HG02885 (cell line): ENCODE measurements at regions not wholly inside any gene's neighbourhood (a gene's known extent, or its start where the extent isn't known, plus 50 kb on each side); places are given as distances from the start of the nearest gene placed in this dataset.
"Not testable (repeated sequence)": the region's sequence is repeated elsewhere in the genome, so short reads cannot be mapped to it uniquely, and the experiment has no call there.

Experiments
- ATAC-seq: cut with Tn5 transposase; IDR thresholded peaks from one replicate; pipeline ENCODE4 v1.9.1; 2021; ENCODE audit warnings: mild to moderate bottlenecking; ENCODE audit not compliant: unreplicated experiment, poor library complexity

DNA sequence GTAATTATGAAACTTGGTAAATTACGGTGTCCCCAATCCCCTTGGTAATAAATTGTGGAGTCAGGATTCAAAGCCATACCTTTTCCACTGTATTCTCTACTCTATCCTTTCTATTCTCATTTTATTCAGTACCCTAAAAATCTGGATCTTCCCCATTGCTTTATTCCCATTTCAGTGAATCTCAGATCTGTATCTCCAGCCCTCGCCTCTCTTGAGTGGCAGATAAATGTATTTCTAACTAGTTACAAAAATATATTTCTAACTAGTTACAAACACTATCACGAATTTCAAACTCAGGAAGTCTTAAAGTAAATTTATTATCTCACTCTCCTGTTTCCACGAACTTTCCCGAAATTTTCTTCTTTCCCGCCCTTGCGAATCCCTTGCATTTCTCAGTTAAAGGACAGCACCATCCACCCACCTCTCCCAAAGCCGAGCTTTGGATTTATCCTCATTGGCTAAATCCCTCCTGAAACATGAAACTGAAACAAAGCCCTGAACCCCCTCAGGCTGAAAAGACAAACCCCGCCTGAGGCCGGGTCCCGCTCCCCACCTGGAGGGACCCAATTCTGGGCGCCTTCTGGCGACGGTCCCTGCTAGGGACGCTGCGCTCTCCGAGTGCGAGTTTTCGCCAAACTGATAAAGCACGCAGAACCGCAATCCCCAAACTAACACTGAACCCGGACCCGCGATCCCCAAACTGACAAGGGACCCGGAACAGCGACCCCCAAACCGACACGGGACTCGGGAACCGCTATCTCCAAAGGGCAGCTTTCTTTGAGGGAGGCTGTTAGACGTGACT, 164.3 kb upstream of the PABPC3 start:
- ATAC-seq, result no peak

DNA sequence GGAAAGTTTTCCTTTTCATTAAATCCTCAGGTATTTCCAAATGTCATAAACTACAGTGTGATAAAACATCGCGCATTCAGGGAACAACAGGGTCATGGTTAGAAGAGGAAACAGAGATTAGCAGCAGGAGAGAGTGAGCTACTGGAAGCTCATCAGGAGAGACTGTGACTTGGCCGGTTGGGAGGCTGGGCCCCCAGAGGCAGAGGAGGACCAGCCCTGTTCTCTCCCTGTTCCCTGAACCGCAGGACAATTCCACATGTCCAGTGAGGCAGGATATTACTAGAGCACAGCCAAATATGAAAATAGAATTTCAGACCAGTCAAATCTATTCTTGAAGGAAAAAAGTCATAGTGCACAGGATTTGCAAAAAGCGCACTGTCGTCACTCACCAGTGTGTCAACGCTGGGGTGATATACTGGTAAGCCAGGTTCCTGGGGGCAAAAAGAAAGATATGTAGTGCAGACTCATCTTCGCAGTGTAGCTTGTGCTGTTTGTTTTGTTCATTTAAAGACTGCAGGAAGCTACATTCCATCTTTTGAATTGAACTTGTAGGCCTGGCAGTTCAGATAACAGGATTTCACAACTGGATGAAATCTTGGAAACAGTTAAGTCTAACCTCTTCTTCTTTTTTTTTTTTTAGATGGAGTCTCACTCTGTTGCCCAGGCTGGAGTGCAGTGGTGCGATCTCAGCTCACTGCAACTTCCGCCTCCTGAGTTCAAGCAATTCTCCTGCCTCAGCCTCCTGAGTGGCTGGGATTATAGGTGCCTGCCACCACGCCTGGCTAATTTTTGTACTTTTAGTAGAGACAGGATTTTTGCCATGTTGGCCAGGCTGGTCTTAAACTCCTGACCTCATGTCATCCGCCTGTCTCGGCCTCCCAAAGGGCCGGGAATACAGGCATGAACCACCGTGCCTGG, 162.6 kb upstream of the PABPC3 start:
- not testable (repeated sequence) for ATAC-seq

DNA sequence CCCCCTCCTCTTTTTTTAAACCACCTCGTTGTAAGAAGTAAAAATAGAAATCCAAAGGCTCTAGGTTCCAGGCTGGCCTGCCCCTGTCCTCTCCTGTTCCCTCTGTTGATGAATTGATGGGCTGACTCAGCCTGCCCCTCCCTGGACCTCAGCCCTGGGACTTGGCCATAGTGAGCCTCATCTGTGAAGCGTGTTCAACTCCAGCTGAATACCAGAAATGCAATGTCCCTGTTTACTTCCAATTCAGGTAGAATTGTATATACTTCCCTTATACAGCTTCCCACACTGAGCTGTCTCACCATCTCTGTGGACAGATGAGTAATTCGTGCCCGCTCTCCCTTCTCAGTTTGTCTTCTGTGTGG, 161.9 kb upstream of the PABPC3 start:
- ATAC-seq, result not testable (repeated sequence)

DNA sequence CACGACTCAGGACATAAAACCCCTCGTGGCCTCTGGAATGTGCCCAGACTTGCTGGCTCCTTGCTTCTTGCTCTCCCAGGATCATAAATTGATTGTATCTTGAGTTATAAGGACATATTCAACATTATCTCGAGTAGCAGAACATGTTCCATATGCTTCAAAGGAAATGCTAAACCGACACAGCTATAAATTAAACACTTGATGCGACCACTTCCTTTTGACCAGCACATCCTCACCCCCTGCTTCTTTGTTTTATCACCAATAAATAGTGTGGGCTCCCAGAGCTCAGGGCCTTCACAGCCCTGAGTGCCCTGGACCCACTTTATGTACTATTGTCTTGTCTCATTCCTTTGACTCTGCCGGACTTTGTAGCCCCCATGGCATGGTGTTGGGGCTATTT, 157.0 kb upstream of the PABPC3 start:
- no peak for ATAC-seq

DNA sequence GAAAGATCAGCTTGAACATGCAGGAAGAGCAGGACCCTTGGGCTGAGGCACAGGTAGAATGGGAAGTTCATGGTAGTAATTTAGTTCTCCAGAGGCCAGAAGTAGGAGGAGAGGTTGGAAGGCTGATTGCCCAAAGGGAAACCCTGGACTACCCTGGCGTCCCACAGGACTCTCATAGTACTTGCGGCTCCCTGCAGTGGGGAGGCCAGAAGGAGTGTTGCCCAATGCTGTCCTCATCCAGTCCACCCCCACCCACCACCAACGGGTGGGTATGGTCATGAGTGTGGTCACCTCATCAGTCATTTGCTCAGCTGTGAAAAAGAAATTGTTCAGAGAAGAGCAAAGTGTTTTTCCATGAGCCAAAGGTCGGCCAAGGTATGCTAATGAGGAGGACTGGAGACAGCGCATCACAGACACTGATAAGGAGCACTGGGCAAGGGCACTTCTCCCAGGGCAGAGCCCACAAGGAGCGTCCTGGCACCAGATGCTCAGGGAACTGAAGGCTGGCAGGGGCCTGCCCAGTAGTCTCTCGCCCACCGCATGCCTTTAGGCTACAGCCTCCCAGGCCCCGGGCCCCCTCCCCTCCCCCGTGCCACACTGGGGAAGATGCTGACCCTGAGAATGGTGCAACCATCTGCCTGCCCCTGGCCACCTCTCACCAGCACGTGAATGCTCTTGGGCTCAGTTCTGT, 154.8 kb upstream of the PABPC3 start:
- not testable (repeated sequence) for ATAC-seq

DNA sequence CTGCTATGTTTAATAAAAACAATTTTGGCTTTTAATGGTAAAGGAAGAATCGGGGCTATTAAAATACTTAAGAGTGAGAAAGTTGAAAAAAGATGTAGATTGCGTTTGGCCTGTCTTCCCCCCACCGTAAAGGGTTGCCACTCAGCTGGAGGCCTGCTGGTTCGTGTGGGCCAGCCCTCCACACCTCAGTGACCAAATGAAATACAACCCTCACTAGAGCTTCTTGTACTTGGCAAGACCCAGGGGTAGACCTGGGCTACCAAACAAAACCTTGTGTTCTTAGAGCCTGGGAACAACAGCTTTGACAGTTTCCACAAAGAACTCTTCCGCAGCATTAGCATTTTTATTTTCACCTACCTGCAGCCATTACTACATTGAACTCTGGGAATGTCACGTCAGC, 152.8 kb upstream of the PABPC3 start:
- ATAC-seq, result no peak

DNA sequence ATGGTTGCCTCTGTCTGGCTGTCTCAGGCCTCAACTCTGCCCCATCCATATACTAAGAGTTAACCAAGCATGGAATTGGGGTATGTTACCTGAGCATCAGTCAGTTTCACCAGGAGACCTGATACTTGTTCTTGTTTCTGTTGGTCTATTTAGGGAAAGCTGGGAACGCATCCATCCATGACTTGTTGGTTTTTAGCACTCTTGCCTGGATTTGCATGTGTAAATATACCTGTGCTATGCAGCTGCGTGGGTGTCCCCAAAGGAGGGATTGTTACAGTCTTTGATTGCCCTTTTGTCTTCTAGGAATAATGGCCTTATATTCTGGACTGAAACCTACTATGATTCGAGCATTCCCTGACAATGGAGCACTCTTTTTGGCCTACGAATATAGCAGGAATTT, 151.9 kb upstream of the PABPC3 start:
- not testable (repeated sequence) for ATAC-seq

DNA sequence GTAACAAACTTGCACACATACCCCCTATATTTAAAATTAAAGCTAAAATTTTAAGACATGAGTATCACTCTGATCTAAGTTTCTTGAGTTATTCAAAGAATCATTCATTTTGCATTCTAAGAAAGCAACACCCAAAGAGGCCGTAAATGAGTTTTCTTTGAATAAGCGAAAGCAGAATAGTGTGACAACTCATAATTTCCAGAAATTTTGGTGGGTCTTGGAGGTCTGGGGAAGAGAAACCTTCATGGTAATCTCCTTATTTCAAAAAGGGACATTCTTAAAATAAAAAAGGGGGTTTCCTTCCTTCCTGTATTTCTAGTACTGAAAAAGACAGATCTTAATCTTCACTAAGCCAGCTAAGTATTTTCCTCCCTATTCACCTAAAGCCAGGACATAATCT, 147.0 kb upstream of the PABPC3 start:
- ATAC-seq, result not testable (repeated sequence)

DNA sequence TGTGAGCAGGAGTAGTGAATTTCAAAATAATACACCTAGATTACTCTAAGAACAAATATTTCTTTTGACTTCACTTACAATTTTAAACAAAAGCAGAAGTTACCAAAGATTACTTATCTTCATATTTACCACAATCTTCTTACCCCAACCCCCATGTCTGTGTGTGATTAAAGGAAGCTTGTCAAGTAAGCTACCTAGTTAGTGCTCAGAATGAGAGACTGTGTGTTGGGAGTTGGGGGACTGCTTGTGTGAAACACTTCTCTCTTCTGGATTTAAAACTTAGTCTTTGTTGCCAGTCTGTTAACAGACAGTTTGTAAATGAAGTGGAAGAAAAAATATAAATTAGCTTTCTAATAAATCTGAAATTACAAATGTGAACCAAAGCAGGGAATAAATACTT, 145.3 kb upstream of the PABPC3 start:
- not testable (repeated sequence) for ATAC-seq

DNA sequence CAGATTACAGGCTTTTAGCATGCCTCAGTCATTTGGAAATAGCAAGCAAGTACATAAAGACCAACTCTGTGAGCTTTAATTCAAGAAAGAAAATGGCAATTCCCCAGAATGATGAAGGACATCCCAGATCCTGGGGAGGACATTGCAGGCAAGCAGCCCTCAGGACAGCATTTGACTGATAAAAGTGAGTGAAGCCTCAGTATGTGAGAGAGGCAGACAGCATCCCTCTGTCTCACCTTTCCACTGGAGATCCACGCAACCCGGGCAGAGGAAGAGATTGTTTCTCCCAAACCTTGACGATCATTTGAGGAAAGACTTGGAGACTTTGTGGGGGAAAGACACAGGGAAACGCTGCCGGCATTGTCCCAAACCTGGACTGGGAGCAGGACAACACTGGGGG, 128.0 kb upstream of the PABPC3 start:
- not testable (repeated sequence) for ATAC-seq

DNA sequence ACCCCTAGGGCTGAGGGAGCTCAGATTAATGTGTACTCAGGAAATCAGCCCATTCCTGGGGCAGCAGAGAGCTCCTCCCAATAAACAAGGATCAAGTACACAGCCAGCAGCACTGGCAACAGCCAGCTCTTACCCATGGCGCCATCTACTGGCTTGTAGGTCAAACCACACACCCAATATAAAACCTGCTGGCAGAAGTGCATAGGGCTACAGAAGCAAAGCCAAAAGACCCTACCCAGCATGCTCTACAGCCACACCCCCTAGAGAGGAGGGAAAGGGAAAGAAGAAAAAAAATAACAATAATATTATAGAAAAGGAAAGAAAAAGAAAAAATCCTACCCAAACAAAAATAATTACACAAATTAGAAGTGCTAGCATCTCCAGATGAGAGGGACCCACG, 127.5 kb upstream of the PABPC3 start:
- not testable (repeated sequence) for ATAC-seq

DNA sequence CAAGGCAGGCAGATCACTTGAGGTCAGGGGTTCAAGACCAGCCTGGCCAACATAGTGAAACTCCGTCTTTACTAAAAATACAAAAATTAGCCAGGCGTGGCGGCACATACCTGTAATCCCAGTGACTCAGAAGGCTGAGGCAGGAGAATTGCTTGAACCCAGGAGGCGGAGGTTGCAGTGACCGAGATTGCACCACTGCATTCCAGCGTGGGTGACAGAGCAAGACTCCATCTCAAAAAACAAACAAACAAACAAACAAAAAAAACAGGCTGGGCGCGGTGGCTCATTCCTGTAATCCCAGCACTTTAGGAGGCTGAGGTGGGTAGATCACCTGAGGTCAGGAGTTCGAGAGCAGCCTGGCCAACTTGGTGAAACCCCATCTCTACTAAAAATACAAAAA, 122.8 kb upstream of the PABPC3 start:
- not testable (repeated sequence) for ATAC-seq

DNA sequence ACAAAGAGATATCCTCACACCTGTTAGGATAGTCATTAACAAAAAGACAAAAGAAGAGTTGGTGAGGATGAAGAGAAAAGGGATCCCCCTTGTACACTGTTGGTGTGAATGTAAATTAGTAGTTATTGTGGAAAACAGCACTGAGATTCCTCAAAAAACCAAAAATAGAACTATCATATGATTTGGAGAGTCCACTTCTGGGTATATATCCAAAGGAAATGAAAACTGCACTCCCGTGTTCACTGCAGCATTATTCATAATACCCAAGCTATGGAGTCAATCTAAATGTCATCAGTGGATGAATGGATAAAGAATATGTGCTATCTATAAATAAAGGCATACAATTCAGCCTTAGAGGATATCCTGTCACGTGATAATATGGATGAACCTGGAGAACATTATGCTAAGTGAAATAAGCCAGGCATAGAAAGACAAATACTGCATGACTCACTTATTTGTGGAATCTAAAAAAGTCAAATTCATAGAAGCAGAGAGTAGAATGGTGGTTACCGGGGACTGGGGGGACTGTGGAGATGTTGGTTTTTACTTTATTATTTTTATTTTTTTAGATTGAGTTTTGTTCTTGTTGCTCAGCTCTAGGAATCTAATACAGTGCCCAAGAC, 114.6 kb upstream of the PABPC3 start:
- not testable (repeated sequence) for ATAC-seq

DNA sequence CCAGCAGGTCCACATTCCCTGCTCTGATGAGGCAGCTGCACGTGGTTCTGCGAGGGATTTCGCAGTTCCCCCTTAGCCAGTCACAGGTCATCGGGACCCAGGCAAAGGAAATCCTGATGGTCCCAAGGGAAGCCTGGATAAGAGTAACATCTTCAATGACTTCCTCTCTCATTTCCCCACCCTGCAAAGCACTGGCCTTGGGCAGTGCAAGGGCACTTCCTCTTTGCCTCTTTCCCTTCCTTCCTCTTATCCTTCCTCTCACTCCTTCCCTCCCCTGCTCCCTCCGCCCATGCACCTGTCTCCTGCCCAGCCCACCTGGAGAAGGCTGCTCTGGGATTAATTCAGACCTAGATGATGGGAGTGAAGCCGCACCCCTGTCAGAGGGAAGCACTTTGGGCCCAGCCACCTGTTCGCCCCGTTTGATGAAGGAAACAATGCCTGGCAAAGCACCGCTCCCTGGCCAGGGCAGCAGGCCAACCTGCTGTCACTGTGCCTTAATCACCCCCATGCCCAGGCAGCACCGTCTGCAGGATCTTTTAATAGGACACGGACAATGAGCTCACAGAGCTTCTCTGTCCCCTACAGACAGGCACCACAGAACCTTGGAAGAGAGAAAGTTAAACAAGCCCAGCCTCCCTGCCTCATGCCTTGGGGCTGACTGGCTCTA, 113.5 kb upstream of the PABPC3 start:
- no peak for ATAC-seq

DNA sequence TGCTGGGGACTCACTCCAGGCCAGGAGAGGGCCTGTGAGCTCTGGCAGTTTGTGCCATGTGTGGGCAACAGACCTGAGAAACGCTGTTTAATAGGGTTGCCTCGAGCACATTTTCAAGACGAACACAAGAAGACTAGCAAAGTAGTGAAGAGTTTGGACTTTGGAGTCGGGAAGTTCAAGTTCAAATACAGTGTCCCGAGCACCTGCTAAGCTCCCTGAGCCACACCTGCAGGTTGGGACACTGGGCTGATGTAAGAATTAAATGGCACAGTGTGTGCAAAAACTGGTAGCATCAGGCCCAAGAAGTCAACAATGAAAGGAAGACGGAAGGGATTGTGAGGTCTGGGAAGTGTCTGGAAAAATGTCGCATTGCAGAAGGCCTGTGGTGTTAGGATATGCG, 112.8 kb upstream of the PABPC3 start:
- no peak for ATAC-seq

DNA sequence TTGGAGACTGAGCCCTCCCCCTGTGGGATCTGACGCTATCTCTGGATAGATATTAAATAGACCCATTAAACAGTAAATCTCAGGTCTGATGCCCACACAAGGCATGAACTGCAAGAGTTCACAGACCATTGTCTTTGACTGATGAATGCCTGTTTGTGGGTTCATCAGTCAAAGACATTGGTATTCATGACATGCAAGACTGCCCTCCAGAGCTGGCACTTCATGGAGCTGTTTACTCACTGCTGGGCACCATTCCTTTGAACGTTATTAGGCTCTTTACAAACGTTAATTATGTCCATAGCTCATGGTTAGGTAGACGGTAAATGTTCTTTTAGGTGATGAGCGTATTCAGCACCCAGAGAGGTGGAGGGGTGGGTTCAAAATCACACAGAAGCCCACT, 111.8 kb upstream of the PABPC3 start:
- ATAC-seq, result no peak

DNA sequence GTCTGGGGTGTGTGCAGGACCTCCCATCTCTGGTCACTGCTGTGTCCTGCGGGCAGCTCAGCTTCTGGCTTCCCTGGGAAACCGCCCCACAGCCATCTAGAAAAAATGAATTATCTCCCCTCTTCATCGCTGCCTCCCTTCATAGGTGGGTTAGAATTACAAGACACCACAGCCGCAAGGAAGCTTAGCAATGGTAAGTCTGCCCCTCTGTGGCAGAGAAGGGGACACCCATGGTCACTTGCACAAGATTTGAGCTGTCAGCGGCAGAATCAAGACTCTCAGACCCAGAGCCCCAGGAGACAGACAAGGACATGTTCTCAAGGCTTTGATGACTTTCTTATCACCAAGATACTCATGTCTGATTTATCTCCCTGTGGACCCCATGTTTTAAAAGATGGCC, 110.8 kb upstream of the PABPC3 start:
- no peak for ATAC-seq

DNA sequence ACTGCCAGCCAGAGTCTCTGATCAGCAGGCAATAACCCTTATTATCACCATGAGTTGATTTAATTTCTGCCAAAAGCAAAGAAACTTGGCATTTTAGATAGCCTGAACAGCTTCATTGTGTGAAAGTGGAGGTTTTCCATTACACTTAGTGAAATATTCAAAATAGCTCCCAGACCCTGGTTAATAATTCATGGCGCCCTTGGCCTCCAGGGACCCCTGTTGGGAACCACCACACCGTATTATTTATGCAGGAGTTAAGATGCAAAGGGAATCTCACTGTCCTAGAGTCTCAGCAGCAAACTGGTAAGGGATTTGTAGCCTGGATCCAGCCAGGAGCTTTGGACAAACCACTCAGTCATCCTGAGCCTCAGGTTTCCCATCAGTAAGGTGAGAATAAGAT, 110.0 kb upstream of the PABPC3 start:
- ATAC-seq, result no peak

DNA sequence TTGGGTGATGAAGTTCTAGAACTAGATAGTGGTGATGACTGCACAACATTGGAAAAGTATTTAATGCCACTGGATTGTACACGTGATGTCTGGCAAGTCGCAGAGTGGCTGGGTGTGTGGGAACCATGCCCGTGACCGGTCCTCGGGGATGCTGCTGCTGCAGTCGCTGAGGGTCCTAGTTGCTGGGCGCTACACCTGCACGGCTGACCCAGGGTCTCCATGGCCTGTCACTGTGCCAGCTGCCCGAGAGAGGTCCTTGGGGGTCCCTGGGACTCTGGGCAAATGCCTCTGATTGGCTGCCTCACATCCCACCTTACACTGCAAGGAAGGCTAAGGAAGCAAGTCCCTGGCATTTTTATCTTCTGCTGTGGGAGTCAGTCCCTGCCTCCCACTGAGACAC, 109.1 kb upstream of the PABPC3 start:
- no peak for ATAC-seq

DNA sequence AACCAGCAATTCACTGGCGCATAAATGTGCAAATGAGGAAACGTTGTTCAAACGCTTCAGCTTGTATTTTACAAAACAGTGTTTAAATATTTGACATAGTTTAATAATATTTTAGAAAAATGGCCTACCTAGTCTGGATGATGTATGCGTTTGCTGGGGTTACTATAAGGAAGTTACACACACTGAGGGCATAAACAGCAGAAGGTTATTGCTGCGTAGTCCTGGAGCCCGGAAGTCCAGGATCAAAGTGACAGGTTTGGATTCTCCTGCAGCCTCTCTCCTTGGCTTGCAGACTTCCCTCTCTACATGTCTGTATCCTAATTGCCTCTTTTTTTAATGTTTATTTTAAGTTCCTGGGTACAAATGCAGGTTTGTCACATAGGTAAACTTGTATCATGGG, 106.0 kb upstream of the PABPC3 start:
- not testable (repeated sequence) for ATAC-seq
